ENCODE measurements at regions not wholly inside any gene's neighbourhood (a gene's known extent, or its start where the extent isn't known, plus 50 kb on each side); places are given as distances from the start of the nearest gene placed in this dataset.

DNA sequence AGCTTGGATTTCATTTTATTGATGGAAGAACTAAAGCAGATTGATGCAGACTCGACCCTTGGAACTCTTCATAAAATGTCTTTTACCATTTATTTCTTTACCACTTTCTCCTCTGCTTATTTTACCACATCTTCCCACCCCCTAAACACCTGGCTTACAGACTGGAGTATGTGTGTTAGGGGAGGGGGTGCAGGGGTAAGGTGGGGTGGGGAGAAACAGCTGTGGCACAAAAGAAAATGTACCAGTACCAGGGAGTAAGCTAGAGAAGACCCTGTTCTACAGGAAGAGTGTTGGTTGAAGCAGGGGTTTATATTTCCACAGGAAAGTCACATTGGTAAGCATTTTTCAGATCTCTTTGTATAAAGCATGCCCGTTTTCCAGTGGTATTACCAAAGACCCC, 312.7 kb upstream of the MTNR1B start:
- no peak for FAIRE-seq
- H2AFZ ChIP-seq (ENCODE audit: low read length), result no peak overlapping the region
- H3K27ac ChIP-seq (ENCODE audit: extremely low read length, insufficient read depth, low read length), result no peak overlapping the region
- no peaks in the 10 kb centered on the region for H3K79me2 ChIP-seq (ENCODE audit: insufficient read depth, low read length)
- H4K20me1 ChIP-seq (ENCODE audit: insufficient read depth, low read length), result no peaks in the 10 kb centered on the region
- no peaks in the 10 kb centered on the region for H3K9me3 ChIP-seq (ENCODE audit: low read length)
- intact Hi-C loops (cut with micrococcal nuclease; ENCODE audit: unreplicated experiment) (no loop called here), in situ Hi-C loops (cut with HindIII; ENCODE audit: extremely low pct_ligation_motif_present, low pct_unique_long_range_greater_than_20kb) (no loop called here)
- H3K4me2 ChIP-seq (ENCODE audit: low read depth, low read length), result no peak overlapping the region
- DNase-seq (ENCODE audit: low spot score), result no peak
- no peaks in the 10 kb centered on the region for H3K27me3 ChIP-seq (ENCODE audit: control insufficient read depth in 1 of 2, insufficient read depth in 2 of 2, low read length in 2 of 2)
- CTCF ChIA-PET (ENCODE audit: low intra/inter-chr PET ratio, low total read pairs), result no interaction called here
- no peak overlapping the region for H3K9ac ChIP-seq (ENCODE audit: insufficient read depth, low read depth, low read length)
- no peak for TF ChIP-seq ESRRA (CRISPR knock-in tag; IDR thresholded peaks at IDR 0.05; ENCODE audit: low read depth)
- TF ChIP-seq JUND (CRISPR knock-in tag; IDR thresholded peaks at IDR 0.05), result no peak
- TF ChIP-seq, protein P1, sequence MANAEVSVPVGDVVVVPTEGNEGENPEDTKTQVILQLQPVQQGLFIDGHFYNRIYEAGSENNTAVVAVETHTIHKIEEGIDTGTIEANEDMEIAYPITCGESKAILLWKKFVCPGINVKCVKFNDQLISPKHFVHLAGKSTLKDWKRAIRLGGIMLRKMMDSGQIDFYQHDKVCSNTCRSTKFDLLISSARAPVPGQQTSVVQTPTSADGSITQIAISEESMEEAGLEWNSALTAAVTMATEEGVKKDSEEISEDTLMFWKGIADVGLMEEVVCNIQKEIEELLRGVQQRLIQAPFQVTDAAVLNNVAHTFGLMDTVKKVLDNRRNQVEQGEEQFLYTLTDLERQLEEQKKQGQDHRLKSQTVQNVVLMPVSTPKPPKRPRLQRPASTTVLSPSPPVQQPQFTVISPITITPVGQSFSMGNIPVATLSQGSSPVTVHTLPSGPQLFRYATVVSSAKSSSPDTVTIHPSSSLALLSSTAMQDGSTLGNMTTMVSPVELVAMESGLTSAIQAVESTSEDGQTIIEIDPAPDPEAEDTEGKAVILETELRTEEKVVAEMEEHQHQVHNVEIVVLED (CRISPR knock-in tag; IDR thresholded peaks at IDR 0.05; ENCODE audit: borderline replicate concordance), result no peak
- TF ChIP-seq AHR (CRISPR knock-in tag; IDR thresholded peaks at IDR 0.05), result no peak
- TF ChIP-seq, protein P2, sequence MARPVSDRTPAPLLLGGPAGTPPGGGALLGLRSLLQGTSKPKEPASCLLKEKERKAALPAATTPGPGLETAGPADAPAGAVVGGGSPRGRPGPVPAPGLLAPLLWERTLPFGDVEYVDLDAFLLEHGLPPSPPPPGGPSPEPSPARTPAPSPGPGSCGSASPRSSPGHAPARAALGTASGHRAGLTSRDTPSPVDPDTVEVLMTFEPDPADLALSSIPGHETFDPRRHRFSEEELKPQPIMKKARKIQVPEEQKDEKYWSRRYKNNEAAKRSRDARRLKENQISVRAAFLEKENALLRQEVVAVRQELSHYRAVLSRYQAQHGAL (CRISPR knock-in tag; IDR thresholded peaks at IDR 0.05; ENCODE audit: not compliant biosample characterization), result no peak
- TF ChIP-seq, protein P3, sequence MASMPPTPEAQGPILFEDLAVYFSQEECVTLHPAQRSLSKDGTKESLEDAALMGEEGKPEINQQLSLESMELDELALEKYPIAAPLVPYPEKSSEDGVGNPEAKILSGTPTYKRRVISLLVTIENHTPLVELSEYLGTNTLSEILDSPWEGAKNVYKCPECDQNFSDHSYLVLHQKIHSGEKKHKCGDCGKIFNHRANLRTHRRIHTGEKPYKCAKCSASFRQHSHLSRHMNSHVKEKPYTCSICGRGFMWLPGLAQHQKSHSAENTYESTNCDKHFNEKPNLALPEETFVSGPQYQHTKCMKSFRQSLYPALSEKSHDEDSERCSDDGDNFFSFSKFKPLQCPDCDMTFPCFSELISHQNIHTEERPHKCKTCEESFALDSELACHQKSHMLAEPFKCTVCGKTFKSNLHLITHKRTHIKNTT (CRISPR knock-in tag; IDR thresholded peaks at IDR 0.05), result no peak
- no peak for TF ChIP-seq AGO2 (optimal IDR thresholded peaks at IDR 0.05; ENCODE audit: low read depth, low read length)
- no peak for TF ChIP-seq ZNF530 (CRISPR knock-in tag; IDR thresholded peaks at IDR 0.05; ENCODE audit: low read depth)
- no peak for TF ChIP-seq FOXO1 (CRISPR knock-in tag; IDR thresholded peaks at IDR 0.05)
- no peak for TF ChIP-seq TARDBP (CRISPR knock-in tag; IDR thresholded peaks at IDR 0.05)
- BruUV-seq (replicated peaks), result no TSS peak
- H3K4me1 ChIP-seq (ENCODE audit: insufficient read depth, low read length), result no peaks in the 10 kb centered on the region
- H3K36me3 ChIP-seq (replicated peaks in 1 of 2; ENCODE audit: control insufficient read depth in 1 of 2, insufficient read depth in 2 of 2, low read length in 2 of 2), result no peaks in the 10 kb centered on the region
- H3K4me3 ChIP-seq (replicated peaks in 1 of 3; ENCODE audit: insufficient read depth in 1 of 3, low read depth in 2 of 3, low read length in 3 of 3), result no peak overlapping the region
- POLR2A ChIA-PET, result no interaction called here
- WGBS (ENCODE audit: low lambda C conversion rate), result 0% methylated on average over 2 of the region's 2 CpGs
- no peak for ATAC-seq
